ENCODE measurements at regions not wholly inside any gene's neighbourhood (a gene's known extent, or its start where the extent isn't known, plus 50 kb on each side); places are given as distances from the start of the nearest gene placed in this dataset.

GRCh38 chr12:126869644-126870043, 1397.3 kb upstream of the TMEM132C start:
- no peaks in the 10 kb centered on the region for H3K9me3 ChIP-seq (ENCODE audit: insufficient read depth, low read depth, low read length)
- H3K36me3 ChIP-seq (ENCODE audit: insufficient read depth, low read depth, low read length), result no peaks in the 10 kb centered on the region
- no peaks in the 10 kb centered on the region for H3K27me3 ChIP-seq (ENCODE audit: insufficient read depth, low read length)
- no peak overlapping the region for H3K9ac ChIP-seq (ENCODE audit: low read depth, low read length)
- no peak overlapping the region for H3K4me3 ChIP-seq (ENCODE audit: low read length)
- H3K4me1 ChIP-seq (ENCODE audit: insufficient read depth, low read length), result no peaks in the 10 kb centered on the region
- no peak overlapping the region for H3K27ac ChIP-seq (ENCODE audit: low read length)

DNA sequence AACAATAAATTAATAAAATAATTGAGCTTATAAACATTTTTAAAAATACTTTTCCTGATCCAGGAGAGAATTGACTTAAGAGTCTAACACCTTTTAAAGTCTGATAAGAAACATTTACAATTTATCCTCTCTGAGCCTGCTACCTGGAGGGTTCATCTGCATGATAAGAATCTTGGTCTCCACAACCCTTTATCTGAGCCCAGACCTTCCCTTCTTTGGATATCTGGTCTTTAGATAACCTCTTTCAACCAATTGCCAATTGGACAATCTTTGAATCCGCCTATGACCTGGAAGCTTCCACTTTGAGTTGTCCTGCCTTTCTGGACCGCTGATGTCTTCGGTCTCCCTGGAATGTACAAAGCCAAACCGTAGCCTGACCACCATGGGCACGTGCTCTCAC, 1393.3 kb upstream of the TMEM132C start:
- Histone ChIP-seq H3K27me3 (ENCODE audit: insufficient read depth, low read length) (no peaks in the 10 kb centered on the region), H3K4me3 (ENCODE audit: low read length) (no peak overlapping the region), H3K9me3 (ENCODE audit: insufficient read depth, low read depth, low read length) (no peaks in the 10 kb centered on the region), H3K9ac (ENCODE audit: low read depth, low read length) (no peak overlapping the region), H3K36me3 (ENCODE audit: insufficient read depth, low read depth, low read length) (no peaks in the 10 kb centered on the region), H3K4me1 (ENCODE audit: insufficient read depth, low read length) (no peaks in the 10 kb centered on the region), H3K27ac (ENCODE audit: low read length) (no peak overlapping the region)

- Histone ChIP-seq H3K9ac (ENCODE audit: low read depth, low read length) (no peak overlapping the region), H3K4me3 (ENCODE audit: low read length) (no peak overlapping the region), H3K27ac (ENCODE audit: low read length) (no peak overlapping the region), H3K4me1 (ENCODE audit: insufficient read depth, low read length) (no peaks in the 10 kb centered on the region), H3K9me3 (ENCODE audit: insufficient read depth, low read depth, low read length) (no peaks in the 10 kb centered on the region), H3K36me3 (ENCODE audit: insufficient read depth, low read depth, low read length) (no peaks in the 10 kb centered on the region), H3K27me3 (ENCODE audit: insufficient read depth, low read length) (no peaks in the 10 kb centered on the region)
These were observed 1392.4 kb upstream of the TMEM132C start for GRCh38 chr12:126874427-126875026.

GRCh38 chr12:126879842-126880241, 1387.1 kb upstream of the TMEM132C start:
- H3K4me1 ChIP-seq (ENCODE audit: insufficient read depth, low read length), result no peaks in the 10 kb centered on the region
- no peak overlapping the region for H3K9ac ChIP-seq (ENCODE audit: low read depth, low read length)
- no peak overlapping the region for H3K4me3 ChIP-seq (ENCODE audit: low read length)
- H3K9me3 ChIP-seq (ENCODE audit: insufficient read depth, low read depth, low read length), result no peaks in the 10 kb centered on the region
- no peak overlapping the region for H3K27ac ChIP-seq (ENCODE audit: low read length)
- H3K36me3 ChIP-seq (ENCODE audit: insufficient read depth, low read depth, low read length), result no peaks in the 10 kb centered on the region
- H3K27me3 ChIP-seq (ENCODE audit: insufficient read depth, low read length), result no peaks in the 10 kb centered on the region

- Histone ChIP-seq H3K27me3 (ENCODE audit: insufficient read depth, low read length) (no peaks in the 10 kb centered on the region), H3K4me1 (ENCODE audit: insufficient read depth, low read length) (no peaks in the 10 kb centered on the region), H3K9me3 (ENCODE audit: insufficient read depth, low read depth, low read length) (no peaks in the 10 kb centered on the region), H3K4me3 (ENCODE audit: low read length) (no peak overlapping the region), H3K9ac (ENCODE audit: low read depth, low read length) (no peak overlapping the region), H3K36me3 (ENCODE audit: insufficient read depth, low read depth, low read length) (no peaks in the 10 kb centered on the region), H3K27ac (ENCODE audit: low read length) (no peak overlapping the region)
These were observed 1383.3 kb upstream of the TMEM132C start for GRCh38 chr12:126883697-126884096.

- no peaks in the 10 kb centered on the region for H3K27me3 ChIP-seq (ENCODE audit: insufficient read depth, low read length)
- no peak overlapping the region for H3K27ac ChIP-seq (ENCODE audit: low read length)
- no peak overlapping the region for H3K9ac ChIP-seq (ENCODE audit: low read depth, low read length)
- H3K4me3 ChIP-seq (ENCODE audit: low read length), result no peak overlapping the region
- H3K36me3 ChIP-seq (ENCODE audit: insufficient read depth, low read depth, low read length), result no peaks in the 10 kb centered on the region
- no peaks in the 10 kb centered on the region for H3K9me3 ChIP-seq (ENCODE audit: insufficient read depth, low read depth, low read length)
- H3K4me1 ChIP-seq (ENCODE audit: insufficient read depth, low read length), result no peaks in the 10 kb centered on the region
These were observed 1377.5 kb upstream of the TMEM132C start for GRCh38 chr12:126889501-126889900.

- Histone ChIP-seq H3K36me3 (ENCODE audit: insufficient read depth, low read depth, low read length) (no peaks in the 10 kb centered on the region), H3K4me3 (ENCODE audit: low read length) (no peak overlapping the region), H3K27me3 (ENCODE audit: insufficient read depth, low read length) (no peaks in the 10 kb centered on the region), H3K9ac (ENCODE audit: low read depth, low read length) (no peak overlapping the region), H3K4me1 (ENCODE audit: insufficient read depth, low read length) (no peaks in the 10 kb centered on the region), H3K9me3 (ENCODE audit: insufficient read depth, low read depth, low read length) (no peaks in the 10 kb centered on the region), H3K27ac (ENCODE audit: low read length) (no peak overlapping the region)
These were observed 1376.9 kb upstream of the TMEM132C start for GRCh38 chr12:126890097-126890496.

DNA sequence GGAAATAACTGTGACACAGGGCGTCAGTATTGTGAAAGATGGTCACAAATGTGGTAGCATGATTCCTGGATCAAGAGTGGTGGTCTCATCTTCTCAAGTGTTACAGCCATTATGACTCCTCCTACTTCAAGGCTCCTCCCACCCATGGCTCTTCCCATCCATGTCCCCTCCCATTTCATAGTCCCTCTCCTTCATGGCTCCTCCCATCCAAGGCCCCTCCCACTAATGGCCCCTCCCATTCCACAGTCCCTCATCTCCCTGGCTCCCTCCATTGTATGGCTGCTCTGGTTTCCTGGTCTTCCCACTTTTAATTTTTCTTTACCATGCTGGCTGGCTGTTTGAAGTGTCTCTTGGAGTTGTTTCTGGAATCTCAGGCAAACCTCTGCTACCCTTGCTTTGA, 1375.2 kb upstream of the TMEM132C start:
- H3K4me1 ChIP-seq (ENCODE audit: insufficient read depth, low read length), result no peaks in the 10 kb centered on the region
- no peak overlapping the region for H3K27ac ChIP-seq (ENCODE audit: low read length)
- H3K36me3 ChIP-seq (ENCODE audit: insufficient read depth, low read depth, low read length), result no peaks in the 10 kb centered on the region
- no peaks in the 10 kb centered on the region for H3K27me3 ChIP-seq (ENCODE audit: insufficient read depth, low read length)
- H3K4me3 ChIP-seq (ENCODE audit: low read length), result no peak overlapping the region
- H3K9me3 ChIP-seq (ENCODE audit: insufficient read depth, low read depth, low read length), result no peaks in the 10 kb centered on the region
- no peak overlapping the region for H3K9ac ChIP-seq (ENCODE audit: low read depth, low read length)

- Histone ChIP-seq H3K9ac (ENCODE audit: low read depth, low read length) (no peak overlapping the region), H3K27ac (ENCODE audit: low read length) (no peak overlapping the region), H3K4me1 (ENCODE audit: insufficient read depth, low read length) (peaks cover 8% of the 10 kb centered on the region; the same call in 1 of the 2 replicates), H3K27me3 (ENCODE audit: insufficient read depth, low read length) (no peaks in the 10 kb centered on the region), H3K4me3 (ENCODE audit: low read length) (no peak overlapping the region), H3K9me3 (ENCODE audit: insufficient read depth, low read depth, low read length) (no peaks in the 10 kb centered on the region), H3K36me3 (ENCODE audit: insufficient read depth, low read depth, low read length) (no peaks in the 10 kb centered on the region)
These were observed 1370.7 kb upstream of the TMEM132C start for GRCh38 chr12:126895951-126896913.

- Histone ChIP-seq H3K4me1 (ENCODE audit: insufficient read depth, low read length) (peaks cover 13% of the 10 kb centered on the region; the same call in 1 of the 2 replicates), H3K27me3 (ENCODE audit: insufficient read depth, low read length) (no peaks in the 10 kb centered on the region), H3K27ac (ENCODE audit: low read length) (no peak overlapping the region), H3K9me3 (ENCODE audit: insufficient read depth, low read depth, low read length) (no peaks in the 10 kb centered on the region), H3K9ac (ENCODE audit: low read depth, low read length) (no peak overlapping the region), H3K4me3 (ENCODE audit: low read length) (no peak overlapping the region), H3K36me3 (ENCODE audit: insufficient read depth, low read depth, low read length) (no peaks in the 10 kb centered on the region)
These were observed 1369.9 kb upstream of the TMEM132C start for GRCh38 chr12:126897102-126897501.

GRCh38 chr12:126897778-126898177, 1369.2 kb upstream of the TMEM132C start:
- Histone ChIP-seq H3K36me3 (ENCODE audit: insufficient read depth, low read depth, low read length) (no peaks in the 10 kb centered on the region), H3K27ac (ENCODE audit: low read length) (no peak overlapping the region), H3K9ac (ENCODE audit: low read depth, low read length) (no peak overlapping the region), H3K4me1 (ENCODE audit: insufficient read depth, low read length) (peaks cover 18% of the 10 kb centered on the region; the same call in 1 of the 2 replicates), H3K9me3 (ENCODE audit: insufficient read depth, low read depth, low read length) (no peaks in the 10 kb centered on the region), H3K4me3 (ENCODE audit: low read length) (no peak overlapping the region), H3K27me3 (ENCODE audit: insufficient read depth, low read length) (no peaks in the 10 kb centered on the region)

- no peaks in the 10 kb centered on the region for H3K36me3 ChIP-seq (ENCODE audit: insufficient read depth, low read depth, low read length)
- no peaks in the 10 kb centered on the region for H3K27me3 ChIP-seq (ENCODE audit: insufficient read depth, low read length)
- no peaks in the 10 kb centered on the region for H3K9me3 ChIP-seq (ENCODE audit: insufficient read depth, low read depth, low read length)
- no peak overlapping the region for H3K4me3 ChIP-seq (ENCODE audit: low read length)
- no peak overlapping the region for H3K27ac ChIP-seq (ENCODE audit: low read length)
- no peak overlapping the region for H3K9ac ChIP-seq (ENCODE audit: low read depth, low read length)
- H3K4me1 ChIP-seq (ENCODE audit: insufficient read depth, low read length), result peaks cover 18% of the 10 kb centered on the region; the same call in 1 of the 2 replicates
These were observed 1368.4 kb upstream of the TMEM132C start for GRCh38 chr12:126898562-126898961.

Measured in iPS-20b (cell line).